A549 (cell line): ENCODE measurements at regions not wholly inside any gene's neighbourhood (a gene's known extent, or its start where the extent isn't known, plus 50 kb on each side); places are given as distances from the start of the nearest gene placed in this dataset.

Source experiments
- ATAC-seq, 2 experiments: fragments of 200-7000 bp in 1 of 2; fragments of >200 bp in 1 of 2; cut with Nextera tagmentation in 1 of 2; cut with Tn5 transposase in 1 of 2; 3 replicates each; pipeline versions ENCODE4 v1.8.0 to v1.9.1; 2018 to 2020; ENCODE audit warnings: mild to moderate bottlenecking in 1 of 2, moderate library complexity in 1 of 2
- CTCF ChIA-PET: fragments of 300-600 bp; sonication (Branson Sonifier 250); formaldehyde crosslinking; extraction: SDS; loops from one replicate; lab custom pipeline; 2021; ENCODE audit warnings: antibody characterized with exemption, inconsistent platforms; lab: Yijun Ruan, JAX
- POLR2A ChIA-PET: fragments of 350-600 bp; formaldehyde crosslinking; extraction: SDS; loops from one replicate; lab custom pipeline; 2021; ENCODE audit warnings: antibody characterized with exemption, inconsistent platforms; lab: Yijun Ruan, JAX
- DNase-seq, 2 experiments: peaks; one replicate each; pipeline versions ENCODE4 v3.0.0 to v3.0.0-alpha.2; 2011 to 2016; ENCODE audit warnings: low read depth in 1 of 2, low spot score in 1 of 2
- FAIRE-seq: peaks from 2 replicates; lab custom pipeline; 2011; peaks lifted over from hg19 to GRCh38; lab: Jason Lieb, UNC
- H3K27ac ChIP-seq, 2 experiments: fragments of >200 bp; sonication (Bioruptor Twin); formaldehyde crosslinking; 3 replicates each; pipeline ENCODE4 v1.5.1; 2016 to 2017
- H3K4me1 ChIP-seq: fragments of >200 bp; sonication (Bioruptor Twin); formaldehyde crosslinking; 3 replicates; pipeline ENCODE4 v1.6.1; 2016
- H3K4me2 ChIP-seq: fragments of >200 bp; sonication (Bioruptor Twin); formaldehyde crosslinking; 3 replicates; pipeline ENCODE4 v1.6.1; 2016
- H3K4me3 ChIP-seq: fragments of >200 bp; sonication (Bioruptor Twin); formaldehyde crosslinking; 3 replicates; pipeline ENCODE4 v1.5.1; 2016
- H3K9me3 ChIP-seq: fragments of >200 bp; sonication (Bioruptor Twin); formaldehyde crosslinking; 3 replicates; pipeline ENCODE4 v1.6.1; 2016
- CBX8 ChIP-seq: fragments of 200-600 bp; sonication (generic); IDR thresholded peaks from 2 replicates; pipeline ENCODE4 v1.6.1; 2016
- CHD2 ChIP-seq: fragments of 150-350 bp; IDR thresholded peaks from 2 replicates; pipeline ENCODE4 v1.6.1; 2014; ENCODE audit warnings: low read length; ENCODE audit not compliant: partially characterized antibody
- CHD4 ChIP-seq: fragments of 200-600 bp; sonication (generic); IDR thresholded peaks from 2 replicates; pipeline ENCODE4 v1.6.1; 2016; ENCODE audit warnings: antibody characterized with exemption, mild to moderate bottlenecking, borderline replicate concordance
- E2F6 ChIP-seq: IDR thresholded peaks from 2 replicates; pipeline ENCODE4 v1.6.1; 2012; ENCODE audit warnings: low read depth, borderline replicate concordance
- EHF ChIP-seq: fragments of 250-450 bp; sonication (Bioruptor Pico); IDR thresholded peaks from 2 replicates; pipeline ENCODE4 v1.5.0; 2020; ENCODE audit warnings: mild to moderate bottlenecking
- ELK1 ChIP-seq: fragments of 150-350 bp; IDR thresholded peaks from 2 replicates; pipeline ENCODE4 v1.6.1; 2014; ENCODE audit warnings: low read depth, mild to moderate bottlenecking, low read length
- EP300 ChIP-seq, 2 experiments: fragments of >200 bp; sonication (Bioruptor Twin); formaldehyde crosslinking; IDR thresholded peaks; 2 replicates in 1 of 2; 3 replicates in 1 of 2; pipeline ENCODE4 v1.6.1; 2016 to 2017
- ESRRA ChIP-seq: fragments of 150-350 bp; IDR thresholded peaks from 2 replicates; pipeline ENCODE4 v1.6.1; 2014; ENCODE audit warnings: mild to moderate bottlenecking, low read length, borderline replicate concordance
- HDAC2 ChIP-seq: fragments of 200-600 bp; sonication (generic); IDR thresholded peaks from 2 replicates; pipeline ENCODE4 v1.6.1; 2016
- HES2 ChIP-seq: fragments of >200 bp; sonication (Bioruptor Twin); formaldehyde crosslinking; IDR thresholded peaks from 2 replicates; pipeline ENCODE4 v1.6.1; 2016
- HMGXB4 ChIP-seq: fragments of 250-450 bp; sonication (Bioruptor Pico); IDR thresholded peaks from 2 replicates; pipeline ENCODE4 v1.5.0; 2021; ENCODE audit warnings: mild to moderate bottlenecking, moderate library complexity, borderline replicate concordance
- HOXA7 ChIP-seq: fragments of 250-450 bp; sonication (Bioruptor Pico); IDR thresholded peaks from 2 replicates; pipeline ENCODE4 v1.5.0; 2020; ENCODE audit warnings: mild to moderate bottlenecking, moderate library complexity
- KDM1A ChIP-seq: fragments of 200-600 bp; sonication (generic); IDR thresholded peaks from 2 replicates; pipeline ENCODE4 v1.6.1; 2016; ENCODE audit warnings: low read depth, mild to moderate bottlenecking
- MAX ChIP-seq: IDR thresholded peaks from 2 replicates; pipeline ENCODE4 v1.6.1; 2012
- MAZ ChIP-seq: fragments of 150-350 bp; IDR thresholded peaks from 2 replicates; pipeline ENCODE4 v1.6.1; 2014; ENCODE audit warnings: antibody characterized with exemption, low read depth, low read length, borderline replicate concordance
- MYC ChIP-seq: IDR thresholded peaks from 2 replicates; pipeline ENCODE4 v1.6.1; 2012; ENCODE audit warnings: mild to moderate bottlenecking, inconsistent platforms, low read length, improper control_type of control experiment, borderline replicate concordance
- PBX3 ChIP-seq: IDR thresholded peaks from 2 replicates; pipeline ENCODE4 v1.6.1; 2012
- PHF8 ChIP-seq: fragments of 200-600 bp; sonication (generic); IDR thresholded peaks from 2 replicates; pipeline ENCODE4 v1.6.1; 2016; ENCODE audit warnings: low read depth, mild to moderate bottlenecking, antibody characterized with exemption, moderate library complexity, borderline replicate concordance
- RCOR1 ChIP-seq: fragments of 150-350 bp; IDR thresholded peaks from 2 replicates; pipeline ENCODE4 v1.6.1; 2014; ENCODE audit warnings: antibody characterized with exemption, low read length, low read depth
- REST ChIP-seq: fragments of 200-600 bp; sonication (generic); IDR thresholded peaks from 2 replicates; pipeline ENCODE4 v1.6.1; 2016; ENCODE audit warnings: antibody characterized with exemption, mild to moderate bottlenecking, moderate library complexity
- RFX5 ChIP-seq: fragments of 450-650 bp; IDR thresholded peaks from 2 replicates; pipeline ENCODE4 v1.7.1; 2014; ENCODE audit warnings: antibody characterized with exemption, mild to moderate bottlenecking, moderate library complexity
- SREBF2 ChIP-seq: fragments of 450-650 bp; IDR thresholded peaks from 2 replicates; pipeline ENCODE4 v1.6.1; 2014; ENCODE audit warnings: mild to moderate bottlenecking, moderate library complexity
- TP53 ChIP-seq: fragments of 250-450 bp; sonication (Bioruptor Pico); IDR thresholded peaks from 2 replicates; pipeline ENCODE4 v1.5.0; 2021; ENCODE audit warnings: mild to moderate bottlenecking, moderate library complexity
- ZSCAN20 ChIP-seq: fragments of 250-450 bp; sonication (Bioruptor Pico); IDR thresholded peaks from 2 replicates; pipeline ENCODE4 v1.8.0; 2022; ENCODE audit warnings: mild to moderate bottlenecking, moderate library complexity
- WGBS: methylation state at CpG from one replicate; pipeline ENCODE4 v1.1.6; 2017; ENCODE audit errors: missing lambda C conversion rate; 5-methylcytosine and 5-hydroxymethylcytosine counted together

- POLR2A ChIA-PET: no interaction called here
- H3K27ac ChIP-seq: no peak overlapping the region
- H3K4me3 ChIP-seq: no peak overlapping the region
- no peak for FAIRE-seq
- 16% methylated on average over 3 of the region's 4 CpGs for WGBS
- CTCF ChIA-PET: no interaction called here
- no peak overlapping the region for H3K4me2 ChIP-seq
- DNase-seq: no peak
- ATAC-seq: no peak
- H3K9me3 ChIP-seq: no peaks in the 10 kb centered on the region
- no peak for TF ChIP-seq PHF8
- TF ChIP-seq HMGXB4 (CRISPR knock-in tag): no peak
- no peak for TF ChIP-seq RCOR1
- no peak for TF ChIP-seq E2F6
- TF ChIP-seq RFX5: no peak
- TF ChIP-seq REST: no peak
- TF ChIP-seq HES2: no peak
- no peak for TF ChIP-seq MYC
- TF ChIP-seq MAZ: no peak
- TF ChIP-seq HDAC2: no peak
- TF ChIP-seq KDM1A: no peak
- no peak for TF ChIP-seq ELK1
- no peak for TF ChIP-seq CBX8
- TF ChIP-seq HOXA7 (CRISPR knock-in tag): no peak
- TF ChIP-seq CHD4: no peak
- TF ChIP-seq SREBF2: no peak
- no peak for TF ChIP-seq TP53 (CRISPR knock-in tag)
- no peaks in the 10 kb centered on the region for H3K4me1 ChIP-seq
Observed at GRCh38 chr1:38446936-38447335, 400.3 kb upstream of the POU3F1 start.

- no peak overlapping the region for H3K4me2 ChIP-seq
- no peak for DNase-seq
- TF ChIP-seq EP300 (IDR thresholded peaks at IDR 0.05): no peak
- no peak for TF ChIP-seq RCOR1
- no peak for TF ChIP-seq CBX8
- TF ChIP-seq EHF (CRISPR knock-in tag): no peak
- TF ChIP-seq CHD2: no peak
- TF ChIP-seq PHF8: no peak
- TF ChIP-seq PBX3: no peak
- TF ChIP-seq ZSCAN20 (CRISPR knock-in tag): no peak
- no peak for TF ChIP-seq MAX
- no peak for TF ChIP-seq ESRRA
Observed at GRCh38 chr1:38444770-38445442, 398.3 kb upstream of the POU3F1 start.

More at GRCh38 chr1:38444770-38445442, 398.3 kb upstream of the POU3F1 start:
- 0 out of 6 replicates have a peak, but pooled peaks of 1 of the 2 experiments have one; percentile 24 for ATAC-seq
- CTCF ChIA-PET: interaction anchor here (1.1 kb wide), 1 partner anchor 390 kb away, joined by 3 read pairs; no protein-coding TSS in a partner anchor
- POLR2A ChIA-PET: no interaction called here
- Histone ChIP-seq H3K9me3 (no peaks in the 10 kb centered on the region), H3K4me1 (no peaks in the 10 kb centered on the region), H3K27ac (no peak overlapping the region), H3K4me3 (no peak overlapping the region)
- no peak for FAIRE-seq
- 3% methylated on average over 7 of the region's 16 CpGs for WGBS
